Panc1 (cell line): ENCODE measurements at regions not wholly inside any gene's neighbourhood (a gene's known extent, or its start where the extent isn't known, plus 50 kb on each side); places are given as distances from the start of the nearest gene placed in this dataset.

Experiments
- ATAC-seq: fragments of 200-7000 bp; cut with Tn5 transposase; 2 replicates; pipeline ENCODE4 v1.9.1; 2020; ENCODE audit warnings: mild to moderate bottlenecking, moderate library complexity
- BruUV-seq: library from RNA; stranded (reverse); fragments of 400-500 nt; replicated peaks from 2 replicates; lab custom pipeline; 2021; lab: Mats Ljungman, UMichigan
- CTCF ChIA-PET: fragments of 300-600 bp; sonication (Branson Sonifier 250); formaldehyde crosslinking; loops from one replicate; lab custom pipeline; 2022; ENCODE audit warnings: antibody characterized with exemption; lab: Charles Lee
- POLR2A ChIA-PET: fragments of 300-600 bp; sonication (Branson Sonifier 250); formaldehyde crosslinking; loops from one replicate; lab custom pipeline; 2022; ENCODE audit warnings: antibody characterized with exemption; lab: Charles Lee
- DNase-seq: peaks from one replicate; pipeline ENCODE4 v3.0.0-alpha.2; 2010; ENCODE audit warnings: low read depth, low spot score
- H3K27ac ChIP-seq: 2 replicates; pipeline ENCODE4 v1.5.1; 2011; ENCODE audit warnings: mild to moderate bottlenecking, low read length, inconsistent platforms
- H3K27me3 ChIP-seq: fragments of 200-500 bp; sonication (Bioruptor generic); 2 replicates; pipeline ENCODE4 v1.6.0; 2014; ENCODE audit warnings: low read length, inconsistent platforms; ENCODE audit not compliant: control insufficient read depth, insufficient read depth
- H3K36me3 ChIP-seq: fragments of 200-500 bp; sonication (Bioruptor generic); 2 replicates; pipeline ENCODE4 v1.5.1; 2014; ENCODE audit warnings: inconsistent platforms, mild to moderate bottlenecking, low read length, moderate library complexity; ENCODE audit not compliant: control insufficient read depth, insufficient read depth
- H3K4me1 ChIP-seq: 2 replicates; pipeline ENCODE4 v1.5.1; 2011; ENCODE audit warnings: inconsistent platforms, mild to moderate bottlenecking, low read length, moderate library complexity; ENCODE audit not compliant: control insufficient read depth, insufficient read depth
- H3K4me3 ChIP-seq, 2 experiments: 2 replicates each; pipeline ENCODE4 v1.5.1; 2011 to 2012; ENCODE audit warnings: low read depth in 2 of 2, low read length in 2 of 2, mild to moderate bottlenecking in 2 of 2, inconsistent platforms in 1 of 2, moderate library complexity in 1 of 2
- H3K9me3 ChIP-seq: fragments of 200-500 bp; sonication (Bioruptor generic); 2 replicates; pipeline ENCODE4 v1.5.1; 2014; ENCODE audit warnings: low read depth, mild to moderate bottlenecking, inconsistent platforms, low read length, moderate library complexity; ENCODE audit not compliant: control insufficient read depth, insufficient read depth
- POLR2AphosphoS5 ChIP-seq: IDR thresholded peaks from 2 replicates; pipeline ENCODE4 v1.6.1; 2012; ENCODE audit warnings: mild to moderate bottlenecking, low read depth, low read length, moderate library complexity
- SIN3A ChIP-seq: IDR thresholded peaks from 2 replicates; pipeline ENCODE4 v1.6.1; 2012; ENCODE audit warnings: low read depth, mild to moderate bottlenecking, low read length, moderate library complexity, borderline replicate concordance; ENCODE audit not compliant: insufficient read depth
- TCF7L2 ChIP-seq: IDR thresholded peaks from 2 replicates; pipeline ENCODE4 v1.6.1; 2011; ENCODE audit warnings: mild to moderate bottlenecking, low read depth, low read length, inconsistent platforms
- in situ Hi-C: cut with HindIII; loops from 2 replicates; pipeline ENCODE4 v1.10.0; 2016; ENCODE audit warnings: low sequenced_read_pairs, low pct_unique_long_range_greater_than_20kb
- intact Hi-C: fragments of 100-400 bp; cut with micrococcal nuclease; formaldehyde crosslinking; loops from one replicate; pipeline ENCODE4 v1.10.0; 2022; ENCODE audit not compliant: unreplicated experiment
- TF ChIP-seq, protein P1 (sequence below): fragments of 450-650 bp; IDR thresholded peaks from 2 replicates; pipeline ENCODE4 v1.5.1; 2017; ENCODE audit warnings: mild to moderate bottlenecking
- TF ChIP-seq, protein P2 (sequence below), 2 experiments: IDR thresholded peaks; 2 replicates each; pipeline ENCODE4 v1.6.1; 2011 to 2012; ENCODE audit warnings: low read depth in 2 of 2, control low read depth in 1 of 2, low read length in 1 of 2, mild to moderate bottlenecking in 1 of 2, moderate library complexity in 1 of 2; ENCODE audit not compliant: insufficient read depth in 1 of 2

DNA sequence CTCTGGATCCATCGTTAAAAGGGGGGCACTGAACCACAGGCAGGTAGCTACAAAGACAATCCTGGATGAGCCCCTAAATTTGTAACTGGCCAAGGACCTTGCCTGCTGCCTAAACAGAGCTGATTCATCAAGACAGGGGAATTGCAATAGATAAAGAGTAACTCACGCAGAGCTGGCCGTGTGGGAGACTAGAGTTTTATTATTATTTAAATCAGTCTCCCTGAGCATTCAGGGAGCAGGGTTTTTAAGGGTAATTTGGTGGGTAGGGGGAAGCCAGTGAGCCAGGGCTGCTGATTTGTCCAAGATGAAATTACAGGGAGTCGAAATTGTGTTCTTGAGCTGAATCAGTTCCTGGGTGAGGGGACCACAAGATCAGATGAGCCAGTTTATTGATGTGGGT, 885.1 kb upstream of the CADM2 start:
- BruUV-seq, result no TSS peak
- no peaks in the 10 kb centered on the region for H3K27me3 ChIP-seq
- in situ Hi-C loops (no loop called here), intact Hi-C loops (no loop called here)
- ATAC-seq (no peak), DNase-seq (no peak)
- peaks cover 3% of the 10 kb centered on the region; the same call in 1 of the 2 replicates for H3K9me3 ChIP-seq
- ChIA-PET CTCF (no interaction called here), POLR2A (no interaction called here)
- H3K4me1 ChIP-seq, result no peaks in the 10 kb centered on the region
- TF ChIP-seq, protein P1, sequence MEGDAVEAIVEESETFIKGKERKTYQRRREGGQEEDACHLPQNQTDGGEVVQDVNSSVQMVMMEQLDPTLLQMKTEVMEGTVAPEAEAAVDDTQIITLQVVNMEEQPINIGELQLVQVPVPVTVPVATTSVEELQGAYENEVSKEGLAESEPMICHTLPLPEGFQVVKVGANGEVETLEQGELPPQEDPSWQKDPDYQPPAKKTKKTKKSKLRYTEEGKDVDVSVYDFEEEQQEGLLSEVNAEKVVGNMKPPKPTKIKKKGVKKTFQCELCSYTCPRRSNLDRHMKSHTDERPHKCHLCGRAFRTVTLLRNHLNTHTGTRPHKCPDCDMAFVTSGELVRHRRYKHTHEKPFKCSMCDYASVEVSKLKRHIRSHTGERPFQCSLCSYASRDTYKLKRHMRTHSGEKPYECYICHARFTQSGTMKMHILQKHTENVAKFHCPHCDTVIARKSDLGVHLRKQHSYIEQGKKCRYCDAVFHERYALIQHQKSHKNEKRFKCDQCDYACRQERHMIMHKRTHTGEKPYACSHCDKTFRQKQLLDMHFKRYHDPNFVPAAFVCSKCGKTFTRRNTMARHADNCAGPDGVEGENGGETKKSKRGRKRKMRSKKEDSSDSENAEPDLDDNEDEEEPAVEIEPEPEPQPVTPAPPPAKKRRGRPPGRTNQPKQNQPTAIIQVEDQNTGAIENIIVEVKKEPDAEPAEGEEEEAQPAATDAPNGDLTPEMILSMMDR, result no peak
- TF ChIP-seq, protein P2, sequence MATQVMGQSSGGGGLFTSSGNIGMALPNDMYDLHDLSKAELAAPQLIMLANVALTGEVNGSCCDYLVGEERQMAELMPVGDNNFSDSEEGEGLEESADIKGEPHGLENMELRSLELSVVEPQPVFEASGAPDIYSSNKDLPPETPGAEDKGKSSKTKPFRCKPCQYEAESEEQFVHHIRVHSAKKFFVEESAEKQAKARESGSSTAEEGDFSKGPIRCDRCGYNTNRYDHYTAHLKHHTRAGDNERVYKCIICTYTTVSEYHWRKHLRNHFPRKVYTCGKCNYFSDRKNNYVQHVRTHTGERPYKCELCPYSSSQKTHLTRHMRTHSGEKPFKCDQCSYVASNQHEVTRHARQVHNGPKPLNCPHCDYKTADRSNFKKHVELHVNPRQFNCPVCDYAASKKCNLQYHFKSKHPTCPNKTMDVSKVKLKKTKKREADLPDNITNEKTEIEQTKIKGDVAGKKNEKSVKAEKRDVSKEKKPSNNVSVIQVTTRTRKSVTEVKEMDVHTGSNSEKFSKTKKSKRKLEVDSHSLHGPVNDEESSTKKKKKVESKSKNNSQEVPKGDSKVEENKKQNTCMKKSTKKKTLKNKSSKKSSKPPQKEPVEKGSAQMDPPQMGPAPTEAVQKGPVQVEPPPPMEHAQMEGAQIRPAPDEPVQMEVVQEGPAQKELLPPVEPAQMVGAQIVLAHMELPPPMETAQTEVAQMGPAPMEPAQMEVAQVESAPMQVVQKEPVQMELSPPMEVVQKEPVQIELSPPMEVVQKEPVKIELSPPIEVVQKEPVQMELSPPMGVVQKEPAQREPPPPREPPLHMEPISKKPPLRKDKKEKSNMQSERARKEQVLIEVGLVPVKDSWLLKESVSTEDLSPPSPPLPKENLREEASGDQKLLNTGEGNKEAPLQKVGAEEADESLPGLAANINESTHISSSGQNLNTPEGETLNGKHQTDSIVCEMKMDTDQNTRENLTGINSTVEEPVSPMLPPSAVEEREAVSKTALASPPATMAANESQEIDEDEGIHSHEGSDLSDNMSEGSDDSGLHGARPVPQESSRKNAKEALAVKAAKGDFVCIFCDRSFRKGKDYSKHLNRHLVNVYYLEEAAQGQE (IDR thresholded peaks at IDR 0.05; ENCODE audit: insufficient read depth in 1 of 2, low read depth in 2 of 2, low read length in 1 of 2), result no peak
- no peak for TF ChIP-seq TCF7L2
- no peak for TF ChIP-seq SIN3A
- no peak for TF ChIP-seq POLR2AphosphoS5
- no peak overlapping the region for H3K4me3 ChIP-seq
- H3K36me3 ChIP-seq, result no peaks in the 10 kb centered on the region
- no peak overlapping the region for H3K27ac ChIP-seq

DNA sequence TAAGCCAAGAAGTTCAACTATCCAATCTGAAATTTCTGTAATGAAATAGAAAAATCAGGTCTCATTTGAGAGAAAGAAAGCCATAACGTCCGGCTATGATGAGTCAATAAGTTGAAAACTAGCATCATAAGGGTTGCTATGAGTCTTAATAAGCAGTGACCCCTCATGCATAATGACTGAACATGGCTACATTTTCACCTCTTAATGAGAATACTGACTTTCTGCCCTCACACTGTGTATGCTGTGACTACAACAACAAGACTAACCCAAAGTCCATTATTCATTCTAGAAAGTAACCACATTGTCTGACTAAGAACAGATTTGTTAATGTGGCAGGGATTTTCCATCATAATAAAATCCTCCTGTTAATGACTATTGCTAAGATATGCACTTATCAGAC, 884.0 kb upstream of the CADM2 start:
- Histone ChIP-seq H3K27me3 (no peaks in the 10 kb centered on the region), H3K9me3 (peaks cover 3% of the 10 kb centered on the region; the same call in 1 of the 2 replicates), H3K4me3 (no peak overlapping the region), H3K27ac (no peak overlapping the region), H3K36me3 (no peaks in the 10 kb centered on the region), H3K4me1 (no peaks in the 10 kb centered on the region)
- in situ Hi-C loops, result no loop called here
- no TSS peak for BruUV-seq
- intact Hi-C loops, result no loop called here
- DNase-seq (no peak), ATAC-seq (no peak)
- ChIA-PET CTCF (no interaction called here), POLR2A (no interaction called here)
- TF ChIP-seq, protein P1, result no peak
- TF ChIP-seq POLR2AphosphoS5, result no peak
- TF ChIP-seq, protein P2 (IDR thresholded peaks at IDR 0.05; ENCODE audit: insufficient read depth in 1 of 2, low read depth in 2 of 2, low read length in 1 of 2), result no peak
- TF ChIP-seq SIN3A, result no peak
- TF ChIP-seq TCF7L2, result no peak
